NCI-H146 treated with DMSO at 0.1 percent for 48 hours (cell line): ENCODE measurements at regions not wholly inside any gene's neighbourhood (a gene's known extent, or its start where the extent isn't known, plus 50 kb on each side); places are given as distances from the start of the nearest gene placed in this dataset.
A peak's percentile ranks its signal among the peaks of the same experiment; 100 is the strongest.
"Not testable (repeated sequence)": the region's sequence is repeated elsewhere in the genome, so short reads cannot be mapped to it uniquely, and the experiment has no call there.

Source experiments
- DNase-seq: peaks from one replicate; lab custom pipeline; 2025; ENCODE audit not compliant: unreplicated experiment; lab: John Stamatoyannopoulos, UW

DNA sequence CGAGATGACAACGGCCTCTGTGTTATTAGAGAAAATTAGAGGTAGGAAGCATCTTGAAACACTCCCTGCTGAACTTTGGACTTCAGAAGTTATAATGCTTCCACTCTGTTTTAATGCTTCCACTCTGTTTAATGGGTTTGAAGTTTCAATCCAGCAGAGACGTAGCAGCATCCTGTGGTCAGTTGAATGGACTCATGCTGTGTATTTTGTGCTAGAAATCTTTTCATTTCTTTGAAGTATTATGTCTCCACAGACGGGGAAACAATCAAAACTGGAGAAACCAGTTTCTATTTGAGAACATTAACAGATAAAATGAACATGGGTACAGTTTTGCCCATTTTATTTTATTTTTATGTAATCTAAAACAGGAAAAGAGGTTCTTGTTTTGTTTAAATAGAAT lies 1736.2 kb downstream of the SLITRK5 start:
- DNase-seq: no peak

DNA sequence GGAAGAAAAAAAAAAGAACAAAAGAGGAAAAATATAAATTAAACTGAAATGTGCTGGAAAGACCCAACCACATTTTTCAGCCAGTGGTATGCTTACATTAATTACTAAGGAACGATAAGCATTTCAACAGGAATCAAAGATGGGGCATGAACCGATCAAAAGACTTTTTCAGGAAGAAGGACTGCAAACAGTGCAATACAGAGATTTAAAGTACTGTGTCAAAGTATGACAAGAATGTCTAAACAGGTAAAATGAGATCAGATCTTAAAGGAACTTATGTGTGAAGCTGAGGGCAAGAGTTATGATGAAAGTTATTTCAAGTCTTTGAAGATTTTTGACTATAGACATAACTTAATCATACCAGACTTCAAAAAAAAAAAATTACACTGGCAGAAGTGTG lies 1761.8 kb downstream of the SLITRK5 start:
- DNase-seq: no peak

DNA sequence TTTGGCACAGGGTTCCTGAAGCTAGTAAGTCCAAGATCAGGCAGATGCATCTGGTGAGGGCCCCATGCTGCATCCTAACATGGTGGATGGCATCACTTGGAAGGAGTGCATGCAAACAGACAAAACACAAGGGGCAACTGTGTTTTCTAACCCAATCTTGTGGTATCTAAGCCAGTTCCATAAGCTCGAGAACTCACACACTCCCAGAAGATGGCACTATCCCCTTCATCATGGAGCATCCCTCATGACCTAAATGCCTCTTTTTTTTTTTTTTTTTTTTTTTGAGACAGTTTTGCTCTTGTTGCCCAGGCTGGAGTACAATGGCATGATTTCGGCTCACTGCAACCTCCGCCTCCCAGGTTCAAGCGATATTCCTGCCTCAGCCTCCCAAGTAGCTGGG lies 1763.5 kb downstream of the SLITRK5 start:
- not testable (repeated sequence) for DNase-seq

DNA sequence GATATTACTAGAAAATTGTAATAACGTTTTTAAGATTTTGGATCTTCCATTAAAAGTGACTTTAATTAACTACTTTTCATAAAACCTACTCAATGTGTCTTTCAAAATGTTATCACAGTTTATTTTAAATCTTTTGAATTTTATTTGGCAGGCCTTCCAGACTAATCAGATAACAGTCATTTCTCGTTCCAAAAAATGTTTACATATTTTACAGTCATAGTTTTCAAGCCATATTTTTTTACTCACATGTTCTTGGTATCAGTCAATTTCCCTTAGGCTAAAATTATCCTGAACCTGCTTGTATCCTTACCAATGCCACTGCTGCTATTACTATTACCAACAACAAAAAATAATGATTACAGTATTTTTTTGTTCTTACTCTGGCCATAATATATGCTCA lies 1783.5 kb downstream of the SLITRK5 start:
- DNase-seq: no peak

DNA sequence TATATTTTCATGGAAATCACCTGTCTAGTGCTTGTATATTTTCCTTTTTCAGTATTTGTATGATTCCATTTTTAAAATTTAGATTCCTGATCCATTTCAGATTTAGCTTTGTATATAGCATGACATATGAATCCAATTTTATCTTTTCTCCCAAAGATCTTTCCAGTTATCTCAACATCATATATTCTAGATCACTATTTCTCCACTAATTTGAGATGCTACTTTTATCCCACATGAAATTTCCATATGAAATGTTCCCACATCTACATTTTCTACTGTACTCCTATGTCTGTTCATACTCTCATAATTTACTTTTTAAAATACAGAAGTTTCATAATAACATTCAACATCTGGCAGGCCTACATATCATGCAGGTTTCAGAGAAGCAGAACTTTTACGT lies 1784.1 kb downstream of the SLITRK5 start:
- no peak for DNase-seq

DNA sequence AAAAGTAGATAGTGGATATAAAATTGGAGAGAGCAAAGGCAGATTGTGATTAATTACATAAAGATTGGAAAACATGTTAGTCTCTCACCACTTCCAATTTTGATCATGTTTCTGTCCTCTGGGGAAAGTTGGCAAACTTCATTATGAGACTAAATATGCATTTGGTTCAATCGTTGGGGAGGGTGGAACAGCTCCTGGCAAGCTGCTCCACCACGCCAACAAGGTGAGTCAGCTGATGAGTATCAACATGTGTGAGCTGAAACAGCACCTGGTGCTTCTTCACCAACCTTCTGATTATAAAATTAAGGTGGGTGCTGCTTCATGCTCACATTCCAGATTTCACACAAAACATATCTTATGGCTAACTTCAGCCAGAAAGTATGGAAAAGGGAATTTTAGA lies 1784.6 kb downstream of the SLITRK5 start:
- DNase-seq: no peak

DNA sequence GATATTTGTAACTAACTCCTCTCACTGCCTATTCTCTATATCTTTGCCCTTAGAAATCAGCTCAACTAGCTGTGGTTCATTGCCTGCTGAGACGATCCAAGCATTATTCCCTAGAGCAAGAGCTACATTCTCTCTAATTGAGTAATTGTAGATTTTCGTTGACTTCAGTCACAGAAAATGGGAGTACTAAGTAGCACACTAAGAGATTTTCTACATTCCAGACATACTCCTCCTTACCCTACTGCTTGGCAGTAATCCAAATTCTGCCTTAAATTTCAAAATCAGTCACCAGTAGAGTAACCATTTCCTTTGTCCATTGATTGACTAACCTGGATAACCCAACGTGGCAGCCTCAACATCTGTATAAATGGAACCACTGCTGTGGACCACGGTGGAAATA lies 1786.8 kb downstream of the SLITRK5 start:
- no peak for DNase-seq

DNA sequence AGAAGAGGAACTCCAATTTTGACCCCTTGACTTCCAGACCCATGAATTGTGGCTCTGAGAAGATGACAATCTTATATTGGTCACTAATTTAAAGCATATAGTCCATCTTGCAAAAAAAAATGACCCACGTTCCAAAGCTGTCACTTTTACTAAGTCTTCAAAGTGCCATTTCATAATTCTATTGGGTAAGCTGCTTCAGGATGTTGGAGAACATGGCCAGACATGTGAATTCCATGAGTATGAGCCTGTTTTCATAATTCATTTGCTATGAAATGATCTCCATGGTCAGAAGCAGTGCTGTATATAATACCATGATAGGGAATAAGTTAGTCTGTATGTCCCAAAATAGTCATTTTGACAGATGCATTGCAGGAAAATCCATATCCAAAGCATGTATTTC lies 1787.3 kb downstream of the SLITRK5 start:
- DNase-seq: no peak

DNA sequence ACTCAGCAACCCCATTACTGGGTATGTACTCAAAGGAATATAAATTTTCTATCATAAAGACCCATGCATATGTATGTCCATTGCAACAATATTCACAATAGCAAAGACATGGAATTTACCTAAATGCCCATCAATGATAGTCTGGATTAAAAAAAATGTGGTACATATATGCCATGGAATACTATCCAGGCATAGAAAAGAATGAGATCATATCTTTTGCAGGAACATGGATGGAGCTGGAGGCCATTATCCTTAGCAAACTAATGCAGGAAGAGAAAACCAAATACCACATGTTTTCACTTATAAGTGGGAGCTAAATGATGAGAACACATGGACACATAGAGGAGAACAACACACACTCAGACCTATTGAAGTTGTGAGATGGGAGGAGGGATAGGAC lies 1789.7 kb downstream of the SLITRK5 start:
- DNase-seq: not testable (repeated sequence)

DNA sequence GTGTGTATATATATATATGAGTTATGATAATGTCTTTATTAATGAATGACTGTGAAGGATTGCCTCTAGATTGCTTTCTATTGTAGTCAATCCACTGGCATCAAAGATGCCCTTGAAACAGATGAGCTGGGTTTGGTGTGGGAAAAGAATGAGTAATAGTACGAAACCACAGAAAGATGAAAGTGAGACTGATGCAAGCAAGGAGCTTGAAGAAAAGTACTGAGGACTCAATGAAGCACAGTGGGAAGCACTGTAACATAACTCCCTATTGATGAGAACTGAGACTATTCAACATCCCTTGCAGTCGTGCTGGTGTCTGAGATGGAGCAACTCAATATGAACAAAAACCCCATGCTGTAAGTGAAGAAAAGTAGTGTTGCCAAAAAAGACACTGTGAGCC lies 1794.2 kb downstream of the SLITRK5 start:
- no peak for DNase-seq

DNA sequence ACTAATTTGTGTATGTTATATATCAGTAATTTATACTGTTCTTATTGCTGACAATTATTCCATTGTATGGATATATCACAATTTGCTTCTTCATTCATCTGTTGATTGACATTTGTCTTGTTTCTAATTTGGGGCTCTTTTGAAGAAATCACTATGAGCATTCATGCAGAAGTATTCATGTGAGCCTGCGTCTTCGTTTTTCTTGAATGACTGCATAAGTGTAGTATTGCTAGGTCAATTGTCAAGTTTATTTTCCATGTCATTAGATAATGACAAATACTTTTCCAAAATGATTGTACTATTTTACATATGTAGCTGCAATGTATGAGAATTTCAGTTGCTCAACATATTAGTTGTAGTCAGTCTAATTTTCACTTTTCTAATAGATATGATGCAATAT lies 1796.9 kb downstream of the SLITRK5 start:
- no peak for DNase-seq

DNA sequence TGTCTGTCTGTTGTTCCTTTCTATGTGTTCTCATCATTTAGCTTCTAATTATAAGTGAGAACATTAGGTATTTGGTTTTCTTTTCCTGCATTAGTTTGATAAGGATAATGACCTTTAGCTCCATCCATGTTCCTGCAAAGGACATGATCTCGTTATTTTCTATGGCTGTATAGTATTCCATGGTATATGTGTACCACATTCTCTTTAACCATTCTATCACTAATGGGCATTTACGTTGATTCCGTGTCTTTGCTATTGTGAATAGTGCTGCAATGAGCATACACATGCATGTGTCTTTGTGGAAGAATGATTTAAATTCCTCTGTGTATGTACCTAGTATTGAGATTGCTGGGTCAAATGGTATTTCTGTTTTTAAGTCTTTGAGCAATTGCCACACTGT lies 1799.7 kb downstream of the SLITRK5 start:
- DNase-seq: no peak

DNA sequence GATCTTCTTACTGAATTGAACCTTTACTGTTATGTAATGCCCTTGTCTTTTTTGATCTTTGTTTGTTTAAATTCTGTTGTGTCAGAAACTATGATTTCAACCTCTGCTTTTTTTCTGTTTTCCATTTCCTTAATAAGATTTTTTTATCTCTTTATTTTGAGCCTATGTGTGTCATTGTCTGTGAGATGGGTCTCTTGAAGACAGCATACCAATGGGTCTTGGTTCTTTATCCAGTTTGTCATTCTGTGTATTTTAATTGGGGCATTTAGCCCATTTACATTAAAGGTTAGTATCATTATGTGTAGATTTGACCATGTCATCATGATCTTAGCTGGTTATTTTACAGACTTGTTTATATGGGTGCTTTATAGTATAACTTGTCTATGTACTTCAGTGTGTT lies 1803.3 kb downstream of the SLITRK5 start:
- DNase-seq: no peak

DNA sequence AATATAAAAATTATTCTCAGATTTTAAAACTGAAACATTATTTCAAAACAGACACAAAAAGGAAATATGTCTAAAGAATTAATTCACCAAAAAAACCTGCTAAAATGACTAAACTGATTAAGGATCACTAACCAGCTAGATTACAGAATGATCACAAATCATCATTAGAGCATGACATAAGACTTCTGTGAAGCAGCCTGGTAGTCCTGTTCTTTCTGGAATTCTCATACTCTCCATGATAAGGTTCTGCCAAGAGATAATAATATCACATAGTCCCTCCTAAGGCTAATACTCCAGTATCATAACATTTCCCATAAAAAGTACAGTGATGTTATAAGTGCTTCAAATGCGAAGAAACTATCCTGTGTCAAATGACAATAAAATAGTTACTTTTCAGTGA lies 1814.9 kb downstream of the SLITRK5 start:
- no peak for DNase-seq

DNA sequence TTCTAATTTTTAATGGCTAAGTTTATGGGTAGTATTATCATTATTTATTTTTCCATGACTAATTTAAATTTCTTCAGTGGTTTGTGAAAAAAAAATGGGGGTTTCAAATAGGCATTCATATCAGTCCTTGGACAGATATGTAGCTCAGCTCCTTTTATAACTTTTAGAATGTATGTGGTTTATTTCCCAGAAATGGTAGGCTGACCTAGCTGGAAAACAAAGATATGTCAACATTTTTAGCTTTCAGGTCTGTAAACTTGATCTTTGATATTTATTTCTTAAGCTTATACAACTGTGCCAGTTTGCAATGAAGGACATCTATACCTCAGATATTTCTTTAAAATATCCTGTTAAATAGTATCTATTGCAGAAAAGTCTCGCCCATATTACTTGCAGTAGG lies 1815.5 kb downstream of the SLITRK5 start:
- no peak for DNase-seq

DNA sequence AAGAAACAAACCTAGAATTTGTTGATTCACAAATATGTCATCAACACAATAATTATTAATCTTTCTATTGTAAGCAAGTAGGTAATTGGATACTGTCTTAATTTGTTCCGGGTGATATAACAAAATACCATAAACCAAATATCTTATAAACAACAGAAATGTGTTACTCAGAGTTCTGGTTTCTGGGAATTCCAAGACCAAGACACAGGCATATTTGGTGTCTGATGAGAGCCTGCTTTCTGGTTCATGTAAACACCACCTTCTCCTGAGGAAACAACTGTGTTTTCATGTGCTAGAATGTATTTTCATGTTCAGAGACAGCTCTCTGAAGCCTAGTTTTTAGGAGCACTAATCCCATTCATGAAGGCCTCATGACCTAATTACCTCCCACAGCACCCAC lies 1819.5 kb downstream of the SLITRK5 start:
- DNase-seq: no peak

DNA sequence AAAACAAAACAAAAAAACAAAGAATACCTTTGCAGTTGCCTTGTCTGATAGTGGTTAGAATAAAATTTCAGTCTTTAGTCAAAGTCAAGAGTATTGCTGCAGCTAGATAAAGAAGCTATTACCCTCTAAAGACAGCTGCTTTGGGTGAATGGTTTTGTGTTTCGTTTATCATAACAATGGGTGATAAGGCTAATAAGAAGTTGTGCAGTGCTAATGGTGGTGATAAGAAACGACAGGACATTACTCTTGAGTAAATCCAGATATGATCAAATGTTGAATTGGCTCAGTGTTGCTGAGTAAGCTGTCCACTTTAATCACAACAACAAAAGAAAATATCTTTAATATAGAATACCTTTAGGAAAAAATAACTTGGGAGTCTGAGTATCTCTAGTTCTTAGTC lies 1825.3 kb downstream of the SLITRK5 start:
- DNase-seq: no peak

DNA sequence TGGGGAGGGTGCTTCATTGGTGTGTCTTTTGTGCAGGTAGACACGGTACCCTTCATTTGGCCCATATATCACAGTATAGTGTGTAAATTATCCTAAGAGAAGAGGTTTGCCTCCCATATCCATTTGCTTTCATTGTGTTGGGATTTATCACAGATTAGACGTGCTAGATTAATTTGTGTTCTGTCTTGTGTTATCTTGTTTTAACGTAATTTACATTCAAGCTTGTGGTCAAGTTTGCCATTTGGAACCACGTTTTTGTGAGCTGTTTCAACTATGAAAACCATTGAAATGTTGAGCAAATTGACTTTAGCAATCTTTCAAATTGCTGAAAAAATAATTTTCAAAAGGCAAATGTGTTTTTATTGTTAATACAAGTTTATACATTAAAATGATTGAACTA lies 1826.5 kb downstream of the SLITRK5 start:
- DNase-seq: no peak

DNA sequence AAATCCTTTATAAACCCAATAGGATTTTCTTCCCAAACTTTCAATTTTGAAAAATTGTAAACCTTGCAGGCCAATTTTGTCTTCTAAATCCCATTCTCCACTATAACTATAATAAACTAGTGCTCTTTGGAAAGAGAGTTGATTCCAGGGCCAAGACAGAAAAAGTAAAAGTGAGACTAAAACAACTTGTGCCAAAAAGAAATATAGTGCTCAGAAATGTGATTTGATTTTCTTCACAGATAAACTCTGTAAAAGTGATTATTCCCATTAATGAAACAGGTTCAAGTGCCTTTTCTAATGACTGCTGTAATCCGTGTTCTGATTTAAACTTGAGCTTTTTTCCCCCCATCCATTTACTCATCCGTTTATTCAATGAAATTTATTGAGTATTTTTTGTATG lies 1831.1 kb downstream of the SLITRK5 start:
- DNase-seq: no peak

DNA sequence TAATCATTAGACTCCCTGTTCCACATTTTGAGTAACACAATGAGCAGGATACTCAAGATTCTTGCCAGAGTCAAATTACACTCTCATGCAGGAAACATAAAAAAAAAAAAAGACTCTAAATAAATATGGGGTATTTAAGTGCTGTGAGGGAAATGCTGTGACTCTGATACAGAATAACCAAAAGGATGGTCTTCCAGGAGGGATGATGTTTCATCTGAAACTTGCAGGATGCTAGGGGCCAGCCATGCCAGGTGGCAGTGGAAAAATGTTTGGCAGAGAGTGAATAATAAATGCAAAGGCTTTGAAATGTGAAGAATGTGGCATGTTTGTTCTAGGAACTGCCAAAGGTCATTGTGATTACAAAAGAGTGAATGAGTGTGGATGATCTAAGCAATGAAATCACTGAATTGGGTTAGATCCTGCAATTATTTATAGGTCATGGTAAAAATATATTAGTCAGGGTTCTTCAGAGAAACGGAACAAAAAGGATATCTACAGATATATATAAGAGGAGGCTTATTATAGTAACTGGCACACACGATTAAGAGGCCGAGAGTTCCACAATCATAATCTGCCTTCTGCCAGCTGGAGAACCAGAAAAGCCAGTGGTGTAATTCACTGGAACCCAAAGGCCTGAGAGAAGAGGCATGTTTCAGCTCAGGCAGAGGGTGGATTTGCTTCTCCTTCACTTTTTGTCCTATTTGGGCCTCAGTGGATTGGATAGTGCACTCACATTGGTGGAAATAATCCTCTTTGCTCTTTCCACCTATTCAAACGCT lies 1832.8 kb upstream of the MIR17HG start:
- peak; percentile 21 for DNase-seq

DNA sequence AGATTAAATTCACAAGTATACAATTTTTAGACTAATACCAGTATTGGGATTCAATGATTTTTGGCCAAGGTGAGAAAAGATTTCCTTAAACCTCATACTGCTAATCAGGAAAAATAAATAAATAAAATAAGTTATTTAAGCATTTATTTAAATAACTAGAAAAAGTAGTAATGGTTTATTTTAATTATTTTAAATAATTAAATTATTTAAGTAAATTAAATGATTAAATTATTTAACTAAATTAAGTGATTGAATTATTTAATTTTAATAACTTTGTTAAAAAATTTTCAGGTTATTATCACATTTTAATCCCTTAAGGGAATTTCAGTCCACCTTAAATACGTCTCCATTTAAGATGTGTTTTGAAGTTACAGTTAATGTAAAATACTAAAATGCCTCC lies 1831.5 kb upstream of the MIR17HG start:
- no peak for DNase-seq

DNA sequence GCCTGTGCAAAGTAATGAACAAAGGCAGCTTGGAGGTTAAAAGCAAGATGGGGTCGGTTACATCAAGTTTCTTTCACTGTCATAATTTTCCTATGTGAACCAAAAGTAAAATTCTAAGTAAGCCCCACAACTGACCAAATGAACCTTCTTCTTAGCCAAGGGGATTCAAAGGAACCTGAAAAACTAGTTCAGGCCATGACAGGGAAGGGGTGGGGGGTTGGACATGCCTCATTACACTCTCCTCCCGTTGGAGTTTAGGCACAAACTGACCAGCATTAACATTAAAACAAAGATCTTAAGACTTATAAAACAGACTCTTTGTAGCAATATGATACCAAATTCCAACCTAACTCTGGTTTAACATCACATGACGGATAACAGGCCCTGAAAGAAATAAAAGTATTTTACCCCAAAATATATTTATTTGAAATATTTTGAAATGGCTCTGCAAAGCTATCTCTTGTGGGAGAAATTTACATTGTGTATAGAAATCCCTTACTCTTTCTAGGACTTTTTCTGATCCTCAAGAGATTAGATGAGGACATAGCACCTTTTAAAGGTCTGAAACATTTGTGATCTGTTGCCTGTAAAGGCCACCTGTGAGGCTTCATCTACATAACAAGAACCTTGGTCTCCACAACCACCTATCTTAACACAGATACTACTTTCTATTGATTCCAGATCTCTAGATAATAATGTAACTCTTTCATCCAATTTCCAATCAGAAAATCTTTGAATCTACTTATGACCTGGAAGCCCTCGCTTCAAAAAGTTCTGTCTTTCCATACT lies 1829.0 kb upstream of the MIR17HG start:
- DNase-seq: no peak

DNA sequence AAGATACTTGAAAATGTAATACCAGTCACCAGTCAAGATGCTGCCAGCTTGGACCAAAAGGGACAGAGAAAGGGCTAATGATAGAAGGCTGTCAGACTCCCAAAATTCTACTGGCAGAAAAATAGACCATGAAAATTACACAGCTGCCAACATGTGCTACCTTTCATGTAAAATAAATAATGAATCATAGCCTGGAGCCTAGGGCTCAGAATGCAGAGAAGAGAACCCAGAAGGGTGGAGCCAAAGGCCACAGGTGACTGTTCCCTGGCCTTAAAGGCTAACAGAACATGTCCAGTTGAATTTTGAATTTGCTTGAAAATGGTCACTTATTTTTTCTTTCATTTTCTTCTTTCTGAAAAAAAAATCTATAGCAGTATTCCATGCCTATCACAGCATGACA lies 1827.0 kb upstream of the MIR17HG start:
- DNase-seq: no peak
